AG20443 (cell line): ENCODE measurements at regions not wholly inside any gene's neighbourhood (a gene's known extent, or its start where the extent isn't known, plus 50 kb on each side); places are given as distances from the start of the nearest gene placed in this dataset.

ENCODE experiments used
- DNase-seq: peaks from one replicate; pipeline ENCODE4 v3.0.0; 2012; ENCODE audit warnings: low spot score, mixed read lengths

GRCh38 chr12:77118696-77119095 is 53.3 kb upstream of the E2F7 start:
- no peak for DNase-seq

- DNase-seq = no peak
Observed at GRCh38 chr12:77116277-77116676, 50.9 kb upstream of the E2F7 start.

- DNase-seq = no peak
Observed at GRCh38 chr12:77115471-77115870, 50.1 kb upstream of the E2F7 start.
